Skin of body (tissue), 1 donor: ENCODE measurements at regions not wholly inside any gene's neighbourhood (a gene's known extent, or its start where the extent isn't known, plus 50 kb on each side); places are given as distances from the start of the nearest gene placed in this dataset.
"Not testable (repeated sequence)": the region's sequence is repeated elsewhere in the genome, so short reads cannot be mapped to it uniquely, and the experiment has no call there.

Experiments
- DNase-seq: peaks from one replicate; lab custom pipeline; 2025; lab: John Stamatoyannopoulos, UW

GRCh38 chr7:23887660-23888059 lies 177.6 kb downstream of the STK31 start:
- no peak for DNase-seq

- DNase-seq: no peak
These were observed 178.9 kb downstream of the STK31 start for GRCh38 chr7:23888958-23889357.

GRCh38 chr7:23889566-23889965 lies 179.5 kb downstream of the STK31 start:
- no peak for DNase-seq

GRCh38 chr7:23892019-23892418 lies 182.0 kb downstream of the STK31 start:
- no peak for DNase-seq

- no peak for DNase-seq
These were observed 183.3 kb downstream of the STK31 start for GRCh38 chr7:23893176-23893941.

GRCh38 chr7:23893942-23894891 lies 184.2 kb downstream of the STK31 start:
- DNase-seq: no peak

- no peak for DNase-seq
These were observed 185.0 kb downstream of the STK31 start for GRCh38 chr7:23894892-23895569.

GRCh38 chr7:23895666-23896096 lies 185.7 kb downstream of the STK31 start:
- DNase-seq: no peak

GRCh38 chr7:23898619-23899018 lies 188.6 kb downstream of the STK31 start:
- DNase-seq: no peak

- not testable (repeated sequence) for DNase-seq
These were observed 194.9 kb downstream of the STK31 start for GRCh38 chr7:23904901-23905300.

GRCh38 chr7:23907012-23907411 lies 197.0 kb downstream of the STK31 start:
- DNase-seq: no peak

GRCh38 chr7:23909426-23909825 lies 199.4 kb downstream of the STK31 start:
- DNase-seq: no peak

- DNase-seq: no peak
These were observed 202.0 kb downstream of the STK31 start for GRCh38 chr7:23912065-23912464.

- DNase-seq: no peak
These were observed 203.0 kb downstream of the STK31 start for GRCh38 chr7:23913016-23913415.

- no peak for DNase-seq
These were observed 205.2 kb downstream of the STK31 start for GRCh38 chr7:23915236-23915635.

GRCh38 chr7:23918286-23918685 lies 208.3 kb downstream of the STK31 start:
- DNase-seq: no peak

- no peak for DNase-seq
These were observed 208.8 kb downstream of the STK31 start for GRCh38 chr7:23918856-23919255.

- DNase-seq: no peak
These were observed 215.1 kb downstream of the STK31 start for GRCh38 chr7:23925088-23925487.

- DNase-seq: no peak
These were observed 217.8 kb downstream of the STK31 start for GRCh38 chr7:23927709-23928417.

- no peak for DNase-seq
These were observed 218.4 kb downstream of the STK31 start for GRCh38 chr7:23928418-23928775.

GRCh38 chr7:23930312-23930711 lies 220.3 kb downstream of the STK31 start:
- DNase-seq: no peak
